SK-N-SH treated with all-trans-retinoic acid at 6 μM for 48 hours (cell line): ENCODE measurements at regions not wholly inside any gene's neighbourhood (a gene's known extent, or its start where the extent isn't known, plus 50 kb on each side); places are given as distances from the start of the nearest gene placed in this dataset.

Experiments used
- ATAC-seq: fragments of 200-7000 bp; cut with Tn5 transposase; 3 replicates; pipeline ENCODE4 v1.9.1; 2020; ENCODE audit warnings: mild to moderate bottlenecking, moderate library complexity
- ARNTL ChIP-seq: fragments of 450-650 bp; formaldehyde crosslinking; IDR thresholded peaks from 2 replicates; pipeline ENCODE4 v1.5.0; 2020; ENCODE audit warnings: low read depth, mild to moderate bottlenecking, moderate library complexity, borderline replicate concordance
- BACH2 ChIP-seq: fragments of 250-450 bp; sonication (Bioruptor Pico); IDR thresholded peaks from 2 replicates; pipeline ENCODE4 v1.9.0; 2021; ENCODE audit warnings: mild to moderate bottlenecking, borderline replicate concordance
- CSDC2 ChIP-seq: fragments of 250-450 bp; sonication (Bioruptor Pico); IDR thresholded peaks from 2 replicates; pipeline ENCODE4 v1.5.0; 2020; ENCODE audit warnings: mild to moderate bottlenecking, moderate library complexity
- CSRNP3 ChIP-seq: fragments of 250-450 bp; sonication (Bioruptor Pico); IDR thresholded peaks from 2 replicates; pipeline ENCODE4 v1.5.1; 2021; ENCODE audit warnings: mild to moderate bottlenecking, moderate library complexity
- ESRRG ChIP-seq: fragments of 250-450 bp; sonication (Bioruptor Pico); IDR thresholded peaks from 2 replicates; pipeline ENCODE4 v1.6.1; 2021; ENCODE audit warnings: mild to moderate bottlenecking
- GLIS3 ChIP-seq: fragments of 250-450 bp; sonication (Bioruptor Pico); IDR thresholded peaks from 2 replicates; pipeline ENCODE4 v1.5.0; 2020; ENCODE audit warnings: mild to moderate bottlenecking, moderate library complexity
- ISL1 ChIP-seq: fragments of 250-450 bp; sonication (Bioruptor Pico); IDR thresholded peaks from 2 replicates; pipeline ENCODE4 v2.1.2; 2022; ENCODE audit warnings: mild to moderate bottlenecking, moderate library complexity
- OSR1 ChIP-seq: fragments of 250-450 bp; sonication (Bioruptor Pico); IDR thresholded peaks from 2 replicates; pipeline ENCODE4 v1.8.0; 2022; ENCODE audit warnings: moderate library complexity, mild to moderate bottlenecking, inconsistent platforms
- PPARA ChIP-seq: fragments of 250-450 bp; sonication (Bioruptor Pico); IDR thresholded peaks from 2 replicates; pipeline ENCODE4 v1.5.0; 2020; ENCODE audit warnings: mild to moderate bottlenecking, borderline replicate concordance
- SNAI2 ChIP-seq: fragments of 250-450 bp; sonication (Bioruptor Pico); IDR thresholded peaks from 2 replicates; pipeline ENCODE4 v1.5.0; 2020; ENCODE audit warnings: mild to moderate bottlenecking, moderate library complexity
- TCF4 ChIP-seq: fragments of 250-450 bp; sonication (Bioruptor Pico); IDR thresholded peaks from 2 replicates; pipeline ENCODE4 v1.8.0; 2021; ENCODE audit warnings: mild to moderate bottlenecking, moderate library complexity, borderline replicate concordance
- TOX ChIP-seq: fragments of 250-450 bp; sonication (Bioruptor Pico); IDR thresholded peaks from 2 replicates; pipeline ENCODE4 v1.8.0; 2021; ENCODE audit warnings: mild to moderate bottlenecking, moderate library complexity, borderline replicate concordance
- ZC3H10 ChIP-seq: fragments of 250-450 bp; sonication (Bioruptor Pico); IDR thresholded peaks from 2 replicates; pipeline ENCODE4 v1.5.1; 2021; ENCODE audit warnings: mild to moderate bottlenecking, moderate library complexity
- ZFP3 ChIP-seq: fragments of 250-450 bp; sonication (Bioruptor Pico); IDR thresholded peaks from 2 replicates; pipeline ENCODE4 v1.5.0; 2020; ENCODE audit warnings: mild to moderate bottlenecking, moderate library complexity
- ZFP30 ChIP-seq: fragments of 450-650 bp; formaldehyde crosslinking; IDR thresholded peaks from 2 replicates; pipeline ENCODE4 v1.5.0; 2022; ENCODE audit warnings: mild to moderate bottlenecking, moderate library complexity
- ZNF8 ChIP-seq: fragments of 450-650 bp; formaldehyde crosslinking; IDR thresholded peaks from 2 replicates; pipeline ENCODE4 v1.5.0; 2020; ENCODE audit warnings: mild to moderate bottlenecking, moderate library complexity
- TF ChIP-seq, protein P1 (sequence below): fragments of 250-450 bp; sonication (Bioruptor Pico); IDR thresholded peaks from 2 replicates; pipeline ENCODE4 v1.5.1; 2020; ENCODE audit warnings: low read depth, mild to moderate bottlenecking, moderate library complexity
- TF ChIP-seq, protein P2 (sequence below): fragments of 250-450 bp; sonication (Bioruptor Pico); IDR thresholded peaks from 2 replicates; pipeline ENCODE4 v1.8.0; 2020; ENCODE audit warnings: mild to moderate bottlenecking, moderate library complexity, borderline replicate concordance
- TF ChIP-seq, protein P3 (sequence below): fragments of 250-450 bp; sonication (Bioruptor Pico); IDR thresholded peaks from 2 replicates; pipeline ENCODE4 v1.5.0; 2020; ENCODE audit warnings: mild to moderate bottlenecking, moderate library complexity

GRCh38 chr10:22111260-22111659 lies 106.6 kb downstream of the EBLN1 start (continued):
- TF ChIP-seq, protein P1, sequence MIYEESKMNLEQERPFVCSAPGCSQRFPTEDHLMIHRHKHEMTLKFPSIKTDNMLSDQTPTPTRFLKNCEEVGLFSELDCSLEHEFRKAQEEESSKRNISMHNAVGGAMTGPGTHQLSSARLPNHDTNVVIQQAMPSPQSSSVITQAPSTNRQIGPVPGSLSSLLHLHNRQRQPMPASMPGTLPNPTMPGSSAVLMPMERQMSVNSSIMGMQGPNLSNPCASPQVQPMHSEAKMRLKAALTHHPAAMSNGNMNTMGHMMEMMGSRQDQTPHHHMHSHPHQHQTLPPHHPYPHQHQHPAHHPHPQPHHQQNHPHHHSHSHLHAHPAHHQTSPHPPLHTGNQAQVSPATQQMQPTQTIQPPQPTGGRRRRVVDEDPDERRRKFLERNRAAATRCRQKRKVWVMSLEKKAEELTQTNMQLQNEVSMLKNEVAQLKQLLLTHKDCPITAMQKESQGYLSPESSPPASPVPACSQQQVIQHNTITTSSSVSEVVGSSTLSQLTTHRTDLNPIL (CRISPR knock-in tag) = no peak
- no peak for TF ChIP-seq ZC3H10
- no peak for TF ChIP-seq ISL1 (CRISPR knock-in tag)

DNA sequence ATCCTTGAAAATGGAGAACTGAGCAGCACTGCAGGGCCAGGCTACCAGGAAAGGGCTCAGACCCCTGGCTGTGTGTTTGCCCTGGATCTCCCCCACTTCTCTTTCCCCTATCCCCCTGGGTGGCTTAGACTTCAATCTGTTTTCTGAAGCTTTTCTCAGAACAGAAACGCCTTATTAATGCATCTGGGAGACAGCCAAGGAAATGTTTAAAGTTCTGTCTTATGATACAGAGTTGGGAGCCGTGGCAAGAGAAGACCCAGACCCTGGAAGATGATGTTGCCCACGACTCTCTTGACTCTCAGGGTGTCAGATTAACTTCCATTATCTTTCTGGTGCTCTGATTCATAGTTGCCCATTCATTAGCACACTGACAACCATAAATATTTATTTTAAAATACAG lies 107.1 kb downstream of the EBLN1 start:
- no peak for ATAC-seq
- TF ChIP-seq, protein P1 (CRISPR knock-in tag) = no peak
- TF ChIP-seq PPARA (CRISPR knock-in tag) = no peak
- TF ChIP-seq BACH2 = no peak
- no peak for TF ChIP-seq ZFP3
- TF ChIP-seq, protein P2, sequence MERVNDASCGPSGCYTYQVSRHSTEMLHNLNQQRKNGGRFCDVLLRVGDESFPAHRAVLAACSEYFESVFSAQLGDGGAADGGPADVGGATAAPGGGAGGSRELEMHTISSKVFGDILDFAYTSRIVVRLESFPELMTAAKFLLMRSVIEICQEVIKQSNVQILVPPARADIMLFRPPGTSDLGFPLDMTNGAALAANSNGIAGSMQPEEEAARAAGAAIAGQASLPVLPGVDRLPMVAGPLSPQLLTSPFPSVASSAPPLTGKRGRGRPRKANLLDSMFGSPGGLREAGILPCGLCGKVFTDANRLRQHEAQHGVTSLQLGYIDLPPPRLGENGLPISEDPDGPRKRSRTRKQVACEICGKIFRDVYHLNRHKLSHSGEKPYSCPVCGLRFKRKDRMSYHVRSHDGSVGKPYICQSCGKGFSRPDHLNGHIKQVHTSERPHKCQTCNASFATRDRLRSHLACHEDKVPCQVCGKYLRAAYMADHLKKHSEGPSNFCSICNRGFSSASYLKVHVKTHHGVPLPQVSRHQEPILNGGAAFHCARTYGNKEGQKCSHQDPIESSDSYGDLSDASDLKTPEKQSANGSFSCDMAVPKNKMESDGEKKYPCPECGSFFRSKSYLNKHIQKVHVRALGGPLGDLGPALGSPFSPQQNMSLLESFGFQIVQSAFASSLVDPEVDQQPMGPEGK = no peak
- TF ChIP-seq OSR1 (CRISPR knock-in tag) = no peak
- no peak for TF ChIP-seq SNAI2 (CRISPR knock-in tag)
- no peak for TF ChIP-seq CSRNP3 (CRISPR knock-in tag)

GRCh38 chr10:22105270-22105669 lies 101.7 kb upstream of the DNAJC1 start:
- no peak for TF ChIP-seq GLIS3 (CRISPR knock-in tag)
- no peak for TF ChIP-seq ARNTL (CRISPR knock-in tag)
- no peak for TF ChIP-seq SNAI2 (CRISPR knock-in tag)
- TF ChIP-seq, protein P3, sequence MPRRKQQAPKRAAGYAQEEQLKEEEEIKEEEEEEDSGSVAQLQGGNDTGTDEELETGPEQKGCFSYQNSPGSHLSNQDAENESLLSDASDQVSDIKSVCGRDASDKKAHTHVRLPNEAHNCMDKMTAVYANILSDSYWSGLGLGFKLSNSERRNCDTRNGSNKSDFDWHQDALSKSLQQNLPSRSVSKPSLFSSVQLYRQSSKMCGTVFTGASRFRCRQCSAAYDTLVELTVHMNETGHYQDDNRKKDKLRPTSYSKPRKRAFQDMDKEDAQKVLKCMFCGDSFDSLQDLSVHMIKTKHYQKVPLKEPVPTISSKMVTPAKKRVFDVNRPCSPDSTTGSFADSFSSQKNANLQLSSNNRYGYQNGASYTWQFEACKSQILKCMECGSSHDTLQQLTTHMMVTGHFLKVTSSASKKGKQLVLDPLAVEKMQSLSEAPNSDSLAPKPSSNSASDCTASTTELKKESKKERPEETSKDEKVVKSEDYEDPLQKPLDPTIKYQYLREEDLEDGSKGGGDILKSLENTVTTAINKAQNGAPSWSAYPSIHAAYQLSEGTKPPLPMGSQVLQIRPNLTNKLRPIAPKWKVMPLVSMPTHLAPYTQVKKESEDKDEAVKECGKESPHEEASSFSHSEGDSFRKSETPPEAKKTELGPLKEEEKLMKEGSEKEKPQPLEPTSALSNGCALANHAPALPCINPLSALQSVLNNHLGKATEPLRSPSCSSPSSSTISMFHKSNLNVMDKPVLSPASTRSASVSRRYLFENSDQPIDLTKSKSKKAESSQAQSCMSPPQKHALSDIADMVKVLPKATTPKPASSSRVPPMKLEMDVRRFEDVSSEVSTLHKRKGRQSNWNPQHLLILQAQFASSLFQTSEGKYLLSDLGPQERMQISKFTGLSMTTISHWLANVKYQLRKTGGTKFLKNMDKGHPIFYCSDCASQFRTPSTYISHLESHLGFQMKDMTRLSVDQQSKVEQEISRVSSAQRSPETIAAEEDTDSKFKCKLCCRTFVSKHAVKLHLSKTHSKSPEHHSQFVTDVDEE = no peak
- TF ChIP-seq TOX (CRISPR knock-in tag) = no peak
- no peak for TF ChIP-seq TCF4 (CRISPR knock-in tag)
- TF ChIP-seq ZC3H10 = no peak
- TF ChIP-seq PPARA (CRISPR knock-in tag) = no peak
- no peak for TF ChIP-seq BACH2
- TF ChIP-seq, protein P2 = no peak
- no peak for TF ChIP-seq ESRRG
- TF ChIP-seq CSDC2 (CRISPR knock-in tag) = no peak
- TF ChIP-seq ISL1 (CRISPR knock-in tag) = no peak
- no peak for TF ChIP-seq ZFP30 (CRISPR knock-in tag)
- TF ChIP-seq ZFP3 = no peak
- TF ChIP-seq CSRNP3 (CRISPR knock-in tag) = no peak
- no peak for TF ChIP-seq ZNF8
- TF ChIP-seq, protein P1 (CRISPR knock-in tag) = no peak
- ATAC-seq = no peak
